Frontal cortex (tissue), 3 donors: ENCODE measurements at regions not wholly inside any gene's neighbourhood (a gene's known extent, or its start where the extent isn't known, plus 50 kb on each side); places are given as distances from the start of the nearest gene placed in this dataset.
"Not testable (repeated sequence)": the region's sequence is repeated elsewhere in the genome, so short reads cannot be mapped to it uniquely, and the experiment has no call there.

ENCODE experiments used
- DNase-seq, 2 donors: peaks; one replicate each; pipeline ENCODE4 v3.0.0; 2012; ENCODE audit warnings: low spot score in 2 of 2
- FAIRE-seq: peaks from 2 replicates; lab custom pipeline; 2012; peaks lifted over from hg19 to GRCh38; lab: Jason Lieb, UNC
- donor health status: control.
- donor health status: control.
- donor health status: control.

GRCh38 chr17:55990332-55991006, 162.8 kb upstream of the ANKFN1 start:
- FAIRE-seq (no peak), DNase-seq (no peak)

GRCh38 chr17:55996826-55997225, 156.4 kb upstream of the ANKFN1 start:
- FAIRE-seq: no peak

GRCh38 chr17:56000411-56000810, 152.9 kb upstream of the ANKFN1 start:
- DNase-seq (no peak), FAIRE-seq (no peak)

More at GRCh38 chr17:55996826-55997225, 156.4 kb upstream of the ANKFN1 start:
- DNase-seq: no peak

- not testable (repeated sequence) for DNase-seq, FAIRE-seq
Measured at GRCh38 chr17:56002656-56003055, 150.6 kb upstream of the ANKFN1 start.

- FAIRE-seq (no peak), DNase-seq (no peak)
Measured at GRCh38 chr17:56009795-56010651, 143.3 kb upstream of the ANKFN1 start.

GRCh38 chr17:56011406-56012131, 141.7 kb upstream of the ANKFN1 start:
- DNase-seq (no peak), FAIRE-seq (no peak)

DNA sequence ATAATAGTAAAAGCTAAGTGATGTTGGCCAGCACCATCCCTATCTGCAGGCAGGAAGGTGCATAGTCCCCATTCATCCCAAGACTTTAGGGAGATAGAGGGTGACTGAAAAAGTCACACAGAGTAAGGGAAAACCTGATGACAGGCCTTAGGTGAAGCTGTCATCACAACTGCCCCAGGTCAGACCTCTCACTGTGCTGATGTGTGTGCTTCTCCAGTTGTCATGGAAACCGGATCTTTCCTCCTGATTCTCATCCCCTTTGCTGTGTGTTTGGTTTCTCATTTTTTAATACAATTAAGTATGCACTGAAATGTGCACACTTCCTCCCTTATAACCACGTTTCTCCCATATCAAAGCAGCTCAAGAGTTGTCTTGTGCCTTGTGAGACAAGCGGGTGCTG, 135.1 kb upstream of the ANKFN1 start:
- no peak for DNase-seq
- no peak for FAIRE-seq

GRCh38 chr17:56020369-56020768, 132.9 kb upstream of the ANKFN1 start:
- FAIRE-seq: no peak
- no peak for DNase-seq

- no peak for DNase-seq
- no peak for FAIRE-seq
Measured at GRCh38 chr17:56021681-56022190, 131.5 kb upstream of the ANKFN1 start.

- DNase-seq: no peak
- no peak for FAIRE-seq
Measured at GRCh38 chr17:56023851-56024250, 129.4 kb upstream of the ANKFN1 start.

DNA sequence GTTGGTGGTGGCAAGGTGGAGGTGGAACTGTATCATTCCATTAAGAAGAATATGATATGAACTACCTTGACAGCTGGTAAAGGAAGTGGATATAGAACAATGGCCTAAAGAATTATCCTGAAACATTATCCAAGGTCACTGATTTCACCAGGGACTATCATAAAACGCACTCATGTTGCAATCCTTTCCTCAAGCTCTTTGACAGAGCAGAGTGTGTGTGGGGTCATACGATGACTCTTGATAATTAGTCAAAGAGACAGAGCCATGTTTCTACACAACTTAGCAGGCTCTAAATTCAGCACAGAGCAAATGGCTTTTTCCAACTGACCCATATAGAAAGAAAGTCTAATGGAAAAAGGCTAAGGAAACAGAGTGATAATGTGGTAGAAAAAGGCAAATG, 126.4 kb upstream of the ANKFN1 start:
- DNase-seq (no peak), FAIRE-seq (no peak)

DNA sequence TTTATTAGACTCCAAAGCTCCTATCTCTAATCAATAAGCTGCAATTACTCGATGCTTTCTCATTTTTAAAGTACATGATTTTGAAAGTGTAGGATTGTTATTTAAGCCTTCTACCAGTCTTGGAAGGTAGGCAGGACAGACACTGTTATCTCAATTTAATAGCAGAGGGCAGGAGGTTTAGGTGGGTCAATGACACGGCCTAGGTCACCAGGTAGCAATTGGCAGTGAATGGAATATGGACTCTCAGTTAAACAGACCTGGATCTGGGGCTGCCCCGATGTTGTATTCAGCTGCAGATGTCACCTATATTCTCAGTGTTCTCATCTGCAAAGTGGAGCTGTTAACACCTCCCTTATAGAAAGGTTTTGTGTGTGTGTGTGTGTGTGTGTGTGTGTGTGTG, 124.4 kb upstream of the ANKFN1 start:
- DNase-seq (no peak), FAIRE-seq (no peak)

DNA sequence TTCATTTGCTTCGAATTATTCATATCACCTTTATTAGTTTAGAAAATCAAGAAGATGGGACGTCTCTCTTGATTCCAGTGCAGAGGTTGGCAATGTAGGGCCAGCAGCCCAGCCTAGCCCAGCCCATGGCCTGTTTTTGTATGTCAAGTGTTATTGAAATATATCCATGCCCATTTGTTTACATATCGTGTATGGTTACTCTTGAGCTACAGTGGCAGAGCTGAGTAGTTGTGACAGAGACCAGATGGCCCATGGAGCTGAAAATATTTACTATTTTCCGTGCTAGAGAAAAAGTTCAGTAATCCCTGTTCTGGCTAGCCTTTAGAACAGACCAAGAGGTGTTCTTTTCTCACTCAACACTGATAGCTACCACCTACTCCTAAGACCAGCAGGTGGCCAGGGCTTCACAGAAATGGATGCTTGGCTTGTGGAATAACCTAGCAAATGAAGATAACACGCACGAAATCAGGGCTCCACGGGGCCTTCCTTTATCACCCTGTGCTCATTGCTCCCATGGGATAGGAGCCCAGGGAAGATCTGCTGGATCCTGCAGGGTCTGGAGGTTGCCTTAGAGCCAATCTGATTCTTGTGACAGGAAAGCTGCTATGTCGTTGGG, 123.2 kb upstream of the ANKFN1 start:
- FAIRE-seq (no peak), DNase-seq (no peak)

DNA sequence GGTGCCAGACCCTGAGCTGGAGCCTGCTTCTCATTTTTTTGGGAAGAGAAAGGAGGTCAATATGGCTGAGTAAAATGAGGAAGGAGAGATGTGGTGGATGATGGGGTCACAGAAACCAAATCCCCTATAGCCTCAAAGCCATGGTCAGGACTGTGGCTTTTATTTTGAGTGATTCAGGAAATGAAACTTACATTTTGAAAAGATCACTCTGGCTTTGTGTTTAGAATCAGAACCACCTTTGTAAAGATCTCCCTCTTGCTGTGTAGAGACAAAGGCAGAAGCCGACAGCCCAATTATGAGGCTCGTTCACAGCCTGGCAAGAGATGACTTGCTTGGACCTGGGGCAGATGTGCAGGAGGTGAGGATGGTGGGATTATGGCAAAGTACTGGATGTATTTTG, 121.6 kb upstream of the ANKFN1 start:
- DNase-seq: no peak
- FAIRE-seq: no peak

DNA sequence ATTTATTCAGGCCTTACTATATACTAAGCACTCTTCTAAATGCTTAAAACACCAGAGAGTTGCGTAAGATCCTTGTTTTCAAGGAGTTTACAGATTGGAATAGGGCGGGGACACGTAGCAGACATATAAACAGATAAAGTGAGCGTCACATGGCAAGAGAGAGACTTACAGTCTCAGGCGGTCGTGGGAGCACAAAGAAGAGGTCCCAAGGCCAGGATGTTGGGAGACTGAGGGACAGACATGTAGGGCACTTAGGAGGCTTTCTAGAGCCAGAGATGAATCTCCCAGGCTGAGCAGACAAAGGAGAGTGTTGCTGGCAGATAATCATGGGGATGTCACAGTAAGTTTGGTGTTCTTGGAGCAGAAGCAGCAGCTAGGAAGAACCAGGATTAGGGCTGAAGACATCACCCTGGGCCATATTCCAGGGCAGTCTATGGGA, 119.1 kb upstream of the ANKFN1 start:
- no peak for DNase-seq
- no peak for FAIRE-seq

- FAIRE-seq: no peak
- no peak for DNase-seq
Measured at GRCh38 chr17:56038131-56038530, 115.1 kb upstream of the ANKFN1 start.

DNA sequence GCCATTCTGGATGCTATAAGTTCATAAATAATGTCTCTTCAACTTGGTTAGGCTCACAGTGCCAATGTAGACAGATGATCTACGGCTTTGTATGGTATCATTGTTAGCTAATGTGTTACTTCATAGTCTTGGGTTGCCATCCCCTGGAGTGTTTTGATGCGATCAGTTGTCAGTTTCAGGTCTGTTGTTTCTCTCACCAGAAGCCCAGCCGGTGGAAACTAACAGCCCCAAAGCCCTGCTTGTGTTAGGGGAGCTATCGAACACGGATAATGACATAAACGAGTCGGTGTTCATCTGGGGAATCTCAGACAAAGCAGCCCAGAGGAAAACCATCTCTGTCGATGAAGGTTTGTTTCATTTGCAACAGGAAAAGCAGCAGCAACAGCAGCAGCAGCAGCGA, 107.4 kb upstream of the ANKFN1 start:
- FAIRE-seq (no peak), DNase-seq (no peak)

DNA sequence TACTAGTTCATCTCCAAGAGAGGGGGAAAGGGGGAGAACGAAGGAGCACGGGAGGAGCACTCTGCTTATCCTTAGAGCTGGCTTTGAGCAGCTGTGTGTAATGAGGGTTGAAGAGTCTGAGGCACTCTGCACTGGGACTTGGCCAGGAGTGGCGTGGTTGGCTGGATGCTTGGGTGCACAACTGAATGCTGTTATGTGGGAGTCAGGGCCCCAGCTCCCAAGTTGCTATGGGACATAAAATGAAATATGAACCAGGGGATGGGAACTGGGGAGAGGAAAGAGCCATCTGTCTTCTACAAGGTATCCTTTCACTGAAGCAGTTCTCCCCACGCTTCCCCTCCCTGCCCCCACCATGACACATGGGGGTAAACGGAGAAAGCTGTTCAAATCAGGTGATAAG, 105.9 kb upstream of the ANKFN1 start:
- DNase-seq (no peak), FAIRE-seq (no peak)

DNA sequence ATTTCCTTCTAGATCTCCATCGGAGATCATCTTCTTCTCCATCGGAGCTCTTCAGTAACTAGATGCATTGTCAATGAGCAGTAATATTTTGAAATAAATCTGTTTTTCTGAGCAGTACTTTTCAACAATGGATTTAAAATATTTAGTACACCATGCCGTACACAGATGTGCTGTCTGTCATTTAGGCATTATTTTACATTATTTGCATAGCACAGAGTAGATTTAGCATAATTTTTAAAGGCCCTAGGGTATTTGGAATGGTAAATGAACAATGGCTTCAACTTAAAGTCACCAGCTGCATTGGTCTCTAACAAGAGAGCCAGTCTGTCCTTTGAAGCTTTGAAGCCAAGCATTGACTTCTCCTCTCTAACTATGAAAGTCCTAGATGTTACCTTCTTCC, 95.4 kb upstream of the ANKFN1 start:
- FAIRE-seq (no peak), DNase-seq (no peak)

DNA sequence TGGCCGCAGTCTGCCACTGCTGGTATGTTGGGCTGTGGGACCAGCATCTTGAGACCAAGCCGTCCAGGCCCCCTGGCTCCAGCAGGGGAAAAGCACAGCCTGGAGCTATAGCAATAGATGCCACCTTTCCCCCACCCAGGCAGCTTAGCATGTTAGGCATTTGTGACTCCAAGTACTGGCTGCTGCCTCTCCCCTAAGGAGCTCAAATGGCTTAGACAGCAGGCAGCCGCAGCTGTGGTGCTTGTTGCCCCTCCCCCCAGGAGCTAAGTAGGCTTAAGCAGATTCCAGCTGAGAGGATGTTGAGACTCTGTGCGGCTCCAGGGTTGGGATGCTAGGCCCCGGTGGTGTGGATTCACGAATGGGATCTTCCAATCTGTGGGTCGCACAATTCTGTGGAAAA, 88.8 kb upstream of the ANKFN1 start:
- DNase-seq (no peak), FAIRE-seq (no peak)
